ENCODE measurements at regions not wholly inside any gene's neighbourhood (a gene's known extent, or its start where the extent isn't known, plus 50 kb on each side); places are given as distances from the start of the nearest gene placed in this dataset.

DNA sequence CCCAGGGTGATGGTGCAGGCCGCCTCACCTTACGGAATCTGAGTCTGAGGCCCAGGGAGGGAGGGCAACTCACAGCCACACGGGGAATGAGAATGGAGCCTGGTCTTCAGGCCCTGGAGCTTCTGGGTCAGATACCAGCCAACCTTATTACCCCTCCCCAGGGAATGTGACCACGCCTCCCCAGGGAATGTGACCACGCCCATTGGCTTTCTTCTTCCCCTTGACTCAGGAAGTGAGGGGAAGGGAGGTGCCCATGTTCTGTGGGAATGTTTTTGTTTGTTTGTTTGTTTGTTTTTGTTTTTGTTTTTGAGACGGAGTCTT is 57.5 kb upstream of the RBFOX2 start:
- TF ChIP-seq TEAD4 (IDR thresholded peaks at IDR 0.05) (peak; percentile 85), CEBPB (IDR thresholded peaks at IDR 0.05) (no peak)

DNA sequence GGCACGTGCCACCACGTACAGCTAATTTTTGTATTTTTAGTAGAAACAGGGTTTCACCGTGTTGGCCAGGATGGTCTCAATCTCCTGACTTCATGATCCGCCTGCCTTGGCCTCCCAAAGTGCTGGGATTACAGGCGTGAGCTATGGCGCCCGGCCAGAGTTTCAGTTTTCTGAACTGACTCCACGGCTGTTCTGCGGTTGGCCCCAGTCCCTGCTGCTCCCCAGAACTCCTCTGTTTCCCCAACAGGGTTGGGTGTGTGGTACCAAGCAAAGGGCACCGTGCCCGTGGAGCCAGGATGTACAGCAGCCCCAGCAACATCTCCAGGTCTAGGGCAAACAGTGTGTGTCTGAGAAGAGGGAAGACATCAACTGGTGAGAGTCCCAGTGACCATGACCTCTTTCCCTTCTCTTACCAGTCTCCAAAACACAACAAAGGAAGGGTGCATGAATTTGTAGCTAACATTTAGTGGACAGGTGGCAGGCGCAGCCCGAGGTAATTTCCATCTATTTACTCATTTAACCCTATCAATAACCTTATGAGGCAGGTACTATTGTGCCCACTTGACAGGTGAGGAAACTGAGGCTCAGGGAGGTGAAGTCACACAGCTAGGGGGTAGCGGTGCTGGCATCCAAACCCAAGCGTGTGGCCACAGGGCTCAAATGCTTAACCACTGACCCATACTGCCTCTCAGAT is 57.0 kb upstream of the RBFOX2 start:
- TF ChIP-seq NFIC (IDR thresholded peaks at IDR 0.05) (no peak), EP300 (IDR thresholded peaks at IDR 0.05; ENCODE audit: borderline replicate concordance) (no peak)

DNA sequence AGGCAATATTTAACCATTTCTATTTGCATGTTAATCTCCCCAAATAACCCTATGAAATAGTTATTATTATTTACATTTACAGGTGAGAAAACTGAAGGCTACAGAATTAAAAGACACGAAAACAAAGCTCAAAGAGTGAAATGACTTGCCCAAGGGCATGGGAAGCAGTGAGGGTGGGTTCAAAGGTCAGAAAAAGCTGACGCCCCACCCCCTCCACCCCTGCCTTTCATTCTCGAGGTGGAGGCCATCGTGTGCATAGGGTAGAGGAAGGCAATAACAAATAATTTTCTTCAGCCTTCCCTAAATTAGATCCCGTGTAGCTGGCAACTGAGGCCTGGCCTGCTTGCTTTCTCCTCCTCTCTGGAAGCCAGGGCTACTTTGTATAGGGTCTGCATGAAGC is 56.1 kb upstream of the RBFOX2 start:
- TF ChIP-seq, protein P1, sequence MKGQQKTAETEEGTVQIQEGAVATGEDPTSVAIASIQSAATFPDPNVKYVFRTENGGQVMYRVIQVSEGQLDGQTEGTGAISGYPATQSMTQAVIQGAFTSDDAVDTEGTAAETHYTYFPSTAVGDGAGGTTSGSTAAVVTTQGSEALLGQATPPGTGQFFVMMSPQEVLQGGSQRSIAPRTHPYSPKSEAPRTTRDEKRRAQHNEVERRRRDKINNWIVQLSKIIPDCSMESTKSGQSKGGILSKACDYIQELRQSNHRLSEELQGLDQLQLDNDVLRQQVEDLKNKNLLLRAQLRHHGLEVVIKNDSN (IDR thresholded peaks at IDR 0.05) = no peak
- TF ChIP-seq TAF1 (IDR thresholded peaks at IDR 0.05; ENCODE audit: low read depth) (no peak), NFIC (IDR thresholded peaks at IDR 0.05) (no peak), YY1 (IDR thresholded peaks at IDR 0.05; ENCODE audit: low read depth) (no peak), ZBTB7A (IDR thresholded peaks at IDR 0.05; ENCODE audit: low read depth) (no peak)

DNA sequence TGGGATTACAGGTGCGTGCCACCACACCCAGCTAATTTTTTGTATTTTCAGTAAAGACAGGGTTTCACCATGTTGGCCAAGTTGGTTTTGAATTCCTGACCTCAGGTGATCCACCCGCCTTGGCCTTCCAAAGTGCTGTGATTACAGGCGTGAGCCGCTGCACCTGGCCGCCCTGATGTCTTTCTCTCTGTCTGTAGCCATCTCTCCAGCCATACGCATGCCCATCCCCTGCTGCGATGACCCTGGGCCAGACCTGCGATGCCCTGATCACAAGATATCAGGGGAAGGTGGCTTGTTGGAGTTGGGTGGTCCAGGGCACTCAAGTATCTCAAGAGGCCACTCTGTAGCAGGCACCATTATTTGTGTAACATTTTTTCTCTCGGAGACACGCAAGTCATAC is 54.4 kb upstream of the RBFOX2 start:
- TF ChIP-seq, protein P2, sequence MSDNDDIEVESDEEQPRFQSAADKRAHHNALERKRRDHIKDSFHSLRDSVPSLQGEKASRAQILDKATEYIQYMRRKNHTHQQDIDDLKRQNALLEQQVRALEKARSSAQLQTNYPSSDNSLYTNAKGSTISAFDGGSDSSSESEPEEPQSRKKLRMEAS (IDR thresholded peaks at IDR 0.05) = no peak
- TF ChIP-seq, protein P3, sequence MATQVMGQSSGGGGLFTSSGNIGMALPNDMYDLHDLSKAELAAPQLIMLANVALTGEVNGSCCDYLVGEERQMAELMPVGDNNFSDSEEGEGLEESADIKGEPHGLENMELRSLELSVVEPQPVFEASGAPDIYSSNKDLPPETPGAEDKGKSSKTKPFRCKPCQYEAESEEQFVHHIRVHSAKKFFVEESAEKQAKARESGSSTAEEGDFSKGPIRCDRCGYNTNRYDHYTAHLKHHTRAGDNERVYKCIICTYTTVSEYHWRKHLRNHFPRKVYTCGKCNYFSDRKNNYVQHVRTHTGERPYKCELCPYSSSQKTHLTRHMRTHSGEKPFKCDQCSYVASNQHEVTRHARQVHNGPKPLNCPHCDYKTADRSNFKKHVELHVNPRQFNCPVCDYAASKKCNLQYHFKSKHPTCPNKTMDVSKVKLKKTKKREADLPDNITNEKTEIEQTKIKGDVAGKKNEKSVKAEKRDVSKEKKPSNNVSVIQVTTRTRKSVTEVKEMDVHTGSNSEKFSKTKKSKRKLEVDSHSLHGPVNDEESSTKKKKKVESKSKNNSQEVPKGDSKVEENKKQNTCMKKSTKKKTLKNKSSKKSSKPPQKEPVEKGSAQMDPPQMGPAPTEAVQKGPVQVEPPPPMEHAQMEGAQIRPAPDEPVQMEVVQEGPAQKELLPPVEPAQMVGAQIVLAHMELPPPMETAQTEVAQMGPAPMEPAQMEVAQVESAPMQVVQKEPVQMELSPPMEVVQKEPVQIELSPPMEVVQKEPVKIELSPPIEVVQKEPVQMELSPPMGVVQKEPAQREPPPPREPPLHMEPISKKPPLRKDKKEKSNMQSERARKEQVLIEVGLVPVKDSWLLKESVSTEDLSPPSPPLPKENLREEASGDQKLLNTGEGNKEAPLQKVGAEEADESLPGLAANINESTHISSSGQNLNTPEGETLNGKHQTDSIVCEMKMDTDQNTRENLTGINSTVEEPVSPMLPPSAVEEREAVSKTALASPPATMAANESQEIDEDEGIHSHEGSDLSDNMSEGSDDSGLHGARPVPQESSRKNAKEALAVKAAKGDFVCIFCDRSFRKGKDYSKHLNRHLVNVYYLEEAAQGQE (IDR thresholded peaks at IDR 0.05; ENCODE audit: low read depth) = no peak
- no peak for TF ChIP-seq RAD21 (IDR thresholded peaks at IDR 0.05; ENCODE audit: low read depth)
- TF ChIP-seq CREB1 (IDR thresholded peaks at IDR 0.05; ENCODE audit: low read depth) = no peak
- no peak for TF ChIP-seq FOXM1 (IDR thresholded peaks at IDR 0.05; ENCODE audit: borderline replicate concordance, low read depth)
- no peak for TF ChIP-seq YY1 (IDR thresholded peaks at IDR 0.05; ENCODE audit: low read depth)

DNA sequence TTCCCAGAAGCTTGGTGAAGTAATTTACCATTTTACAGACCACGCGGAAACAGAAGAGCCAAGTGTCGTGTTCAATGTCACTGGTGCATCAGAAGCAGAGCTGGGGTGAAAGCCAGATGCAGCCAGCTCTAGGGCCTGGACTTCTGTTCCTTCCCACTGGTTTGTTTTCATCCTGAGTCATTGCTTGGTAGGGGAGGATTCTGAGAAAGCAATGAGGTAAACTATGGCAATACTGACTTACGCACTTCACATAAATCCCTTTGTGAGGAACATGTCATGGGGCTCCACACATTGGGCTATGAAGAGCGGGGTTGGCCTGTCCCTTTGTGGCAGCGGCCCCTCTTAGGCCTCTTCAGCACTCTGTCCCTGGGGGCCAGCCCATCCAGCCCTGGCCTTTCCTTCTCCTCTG is 52.4 kb upstream of the RBFOX2 start:
- TF ChIP-seq EP300 (IDR thresholded peaks at IDR 0.05; ENCODE audit: borderline replicate concordance) (no peak), TEAD4 (IDR thresholded peaks at IDR 0.05) (no peak), TAF1 (IDR thresholded peaks at IDR 0.05; ENCODE audit: low read depth) (no peak), CEBPB (IDR thresholded peaks at IDR 0.05) (no peak), ZBTB7A (IDR thresholded peaks at IDR 0.05; ENCODE audit: low read depth) (no peak), CREB1 (IDR thresholded peaks at IDR 0.05; ENCODE audit: low read depth) (no peak), FOXM1 (IDR thresholded peaks at IDR 0.05; ENCODE audit: borderline replicate concordance, low read depth) (no peak), EGR1 (IDR thresholded peaks at IDR 0.05) (no peak), NFIC (IDR thresholded peaks at IDR 0.05) (no peak)
- TF ChIP-seq, protein P3 (IDR thresholded peaks at IDR 0.05; ENCODE audit: low read depth) = no peak
- TF ChIP-seq, protein P1 (IDR thresholded peaks at IDR 0.05) = no peak

DNA sequence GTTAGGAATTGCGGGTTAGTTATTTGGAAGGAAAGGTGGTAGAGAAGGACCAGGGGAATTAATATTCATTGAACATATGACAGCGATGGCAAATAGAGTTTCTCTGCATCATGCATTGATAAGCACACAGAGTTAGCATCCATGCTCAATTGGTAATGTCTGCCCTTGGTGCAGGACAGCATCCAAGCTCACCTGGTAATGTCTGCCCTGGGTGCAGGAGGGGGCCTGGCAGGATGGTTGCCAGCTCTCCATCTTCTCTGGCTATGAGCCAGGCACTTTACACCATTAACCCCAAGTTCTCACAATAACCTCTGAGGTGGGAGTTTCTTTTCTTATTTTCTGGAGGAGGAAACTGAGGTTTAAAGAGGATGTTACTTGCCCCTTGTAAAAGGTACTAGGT is 50.4 kb upstream of the RBFOX2 start:
- 0 out of 2 replicates have a peak, but pooled peaks have one; percentile 43 for TF ChIP-seq YY1 (IDR thresholded peaks at IDR 0.05; ENCODE audit: low read depth)
- TF ChIP-seq RAD21 (IDR thresholded peaks at IDR 0.05; ENCODE audit: low read depth) = no peak
- peak; percentile 81 for TF ChIP-seq NFIC (IDR thresholded peaks at IDR 0.05)
